Mononuclear cell (primary cell): ENCODE measurements at regions not wholly inside any gene's neighbourhood (a gene's known extent, or its start where the extent isn't known, plus 50 kb on each side); places are given as distances from the start of the nearest gene placed in this dataset.
"Not testable (repeated sequence)": the region's sequence is repeated elsewhere in the genome, so short reads cannot be mapped to it uniquely, and the experiment has no call there.

Experiments used
- H3K27me3 ChIP-seq: 2 replicates; pipeline ENCODE4 v1.6.0; 2011; ENCODE audit warnings: low read length, control low read depth; ENCODE audit not compliant: insufficient read depth
- H3K4me1 ChIP-seq: 2 replicates; pipeline ENCODE4 v1.5.1; 2011; ENCODE audit warnings: mild to moderate bottlenecking, low read length, control low read depth; ENCODE audit not compliant: insufficient read depth
- H3K4me3 ChIP-seq: 2 replicates; pipeline ENCODE4 v1.5.1; 2011; ENCODE audit warnings: mild to moderate bottlenecking, low read length, moderate library complexity
- H3K9me3 ChIP-seq: 2 replicates; pipeline ENCODE4 v1.5.1; 2011; ENCODE audit warnings: low read depth, mild to moderate bottlenecking, control low read depth, low read length

DNA sequence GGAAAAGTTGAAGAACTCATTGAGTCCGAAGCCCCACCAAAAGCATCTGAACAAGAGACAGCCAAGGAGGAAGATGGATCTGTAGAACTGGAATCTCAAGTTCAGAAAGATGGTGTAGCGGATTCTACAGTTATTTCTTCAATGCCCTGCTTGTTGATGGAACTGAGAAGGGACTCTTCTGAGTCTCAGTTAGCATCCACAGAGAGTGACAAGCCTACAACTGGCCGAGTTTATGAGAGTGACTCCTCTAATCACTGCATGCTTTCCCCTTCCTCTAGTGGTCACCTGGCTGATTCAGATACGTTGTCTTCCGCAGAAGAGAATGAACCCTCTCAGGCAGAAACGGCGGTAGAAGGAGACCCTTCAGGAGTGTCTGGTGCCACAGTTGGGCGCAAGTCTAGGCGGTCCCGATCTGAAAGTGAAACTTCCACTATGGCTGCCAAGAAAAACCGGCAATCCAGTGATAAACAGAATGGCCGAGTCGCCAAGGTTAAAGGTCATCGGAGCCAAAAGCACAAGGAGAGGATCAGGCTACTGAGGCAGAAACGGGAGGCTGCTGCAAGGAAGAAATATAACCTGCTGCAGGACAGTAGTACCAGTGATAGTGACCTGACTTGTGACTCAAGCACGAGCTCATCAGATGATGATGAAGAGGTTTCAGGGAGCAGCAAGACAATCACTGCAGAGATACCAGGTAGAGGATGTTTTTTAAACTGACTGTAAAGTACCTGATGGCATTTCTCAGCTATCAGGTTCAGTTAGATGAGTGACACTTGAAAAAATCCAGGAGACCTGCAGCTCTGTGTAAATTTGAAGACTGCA is 111.9 kb downstream of the HAUS1 start:
- H3K27me3 ChIP-seq: no peaks in the 10 kb centered on the region
- H3K9me3 ChIP-seq: no peaks in the 10 kb centered on the region
- H3K4me1 ChIP-seq: peaks cover 14% of the 10 kb centered on the region
- H3K4me3 ChIP-seq: no peak overlapping the region

DNA sequence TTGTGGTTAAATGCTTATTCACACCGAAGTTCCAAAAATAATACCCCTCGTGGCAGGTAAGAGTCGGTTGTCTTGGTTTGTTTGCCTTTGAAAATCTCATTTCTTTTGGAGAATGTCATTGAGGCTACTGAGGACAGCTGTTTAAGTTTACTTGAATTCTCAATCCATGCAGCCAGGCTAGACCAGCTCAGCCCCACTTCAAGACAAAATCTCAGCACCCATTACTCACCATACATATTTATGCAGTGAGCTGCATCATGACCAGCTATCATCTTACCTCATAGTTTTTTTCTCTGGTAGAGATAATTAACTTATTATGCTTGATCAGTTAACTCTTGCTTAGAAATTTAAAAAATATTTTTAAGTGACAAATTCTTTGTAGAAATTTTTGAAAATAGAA is 115.9 kb downstream of the HAUS1 start:
- H3K27me3 ChIP-seq: no peaks in the 10 kb centered on the region
- no peaks in the 10 kb centered on the region for H3K9me3 ChIP-seq
- H3K4me1 ChIP-seq: peaks cover 11% of the 10 kb centered on the region
- H3K4me3 ChIP-seq: no peak overlapping the region

DNA sequence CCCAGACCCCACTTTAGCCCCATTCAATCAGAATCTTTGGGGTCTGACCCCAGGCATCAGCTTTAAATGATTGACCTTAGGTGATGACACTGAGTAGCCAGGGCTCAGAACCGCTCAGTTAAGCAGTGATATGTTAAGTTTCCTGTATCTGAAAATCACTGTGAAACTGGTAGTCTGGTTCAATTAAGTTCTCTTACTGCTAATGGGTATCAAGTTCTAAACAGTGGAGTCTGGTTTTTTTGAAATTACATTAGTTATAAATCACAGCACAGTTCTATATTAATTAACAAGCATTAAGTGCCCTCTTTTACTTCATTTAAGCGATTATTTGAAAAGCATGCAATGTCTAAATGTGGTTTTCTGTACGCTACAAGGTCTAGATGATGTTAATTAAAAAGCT is 117.9 kb downstream of the HAUS1 start:
- Histone ChIP-seq H3K4me3 (no peak overlapping the region), H3K9me3 (no peaks in the 10 kb centered on the region), H3K27me3 (no peaks in the 10 kb centered on the region), H3K4me1 (peaks cover 11% of the 10 kb centered on the region)

DNA sequence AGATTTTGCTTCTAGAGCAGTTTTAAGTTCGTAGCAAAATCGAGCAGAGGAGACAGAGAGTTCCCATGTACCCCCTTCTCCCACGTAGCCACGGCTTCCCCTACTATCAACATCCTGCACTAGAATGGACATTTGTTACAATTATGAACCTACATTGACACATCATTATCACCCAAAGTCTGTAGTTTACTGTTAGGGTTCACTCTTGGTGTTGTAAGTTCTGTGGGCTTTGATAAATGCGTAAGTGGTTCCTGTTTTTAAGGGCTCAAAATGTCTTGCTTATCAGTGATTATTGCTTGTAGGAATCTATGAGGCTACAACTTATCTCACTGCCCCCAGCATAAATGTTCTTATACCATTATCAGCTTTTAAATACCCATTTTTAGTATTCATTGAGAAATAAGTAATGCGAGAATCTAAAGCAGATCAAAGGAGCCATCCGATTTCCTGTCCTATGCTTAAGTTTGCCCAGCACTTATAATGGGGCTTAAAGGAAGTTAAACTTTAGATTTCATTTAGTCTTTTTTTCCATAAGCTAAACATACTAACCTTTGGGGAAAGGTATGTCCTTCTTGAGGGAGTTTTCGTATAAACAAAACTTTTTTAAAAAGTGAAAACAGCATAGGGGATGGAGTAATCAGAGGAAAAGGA is 118.7 kb downstream of the HAUS1 start:
- H3K27me3 ChIP-seq: no peaks in the 10 kb centered on the region
- no peak overlapping the region for H3K4me3 ChIP-seq
- no peaks in the 10 kb centered on the region for H3K9me3 ChIP-seq
- H3K4me1 ChIP-seq: peaks cover 14% of the 10 kb centered on the region

DNA sequence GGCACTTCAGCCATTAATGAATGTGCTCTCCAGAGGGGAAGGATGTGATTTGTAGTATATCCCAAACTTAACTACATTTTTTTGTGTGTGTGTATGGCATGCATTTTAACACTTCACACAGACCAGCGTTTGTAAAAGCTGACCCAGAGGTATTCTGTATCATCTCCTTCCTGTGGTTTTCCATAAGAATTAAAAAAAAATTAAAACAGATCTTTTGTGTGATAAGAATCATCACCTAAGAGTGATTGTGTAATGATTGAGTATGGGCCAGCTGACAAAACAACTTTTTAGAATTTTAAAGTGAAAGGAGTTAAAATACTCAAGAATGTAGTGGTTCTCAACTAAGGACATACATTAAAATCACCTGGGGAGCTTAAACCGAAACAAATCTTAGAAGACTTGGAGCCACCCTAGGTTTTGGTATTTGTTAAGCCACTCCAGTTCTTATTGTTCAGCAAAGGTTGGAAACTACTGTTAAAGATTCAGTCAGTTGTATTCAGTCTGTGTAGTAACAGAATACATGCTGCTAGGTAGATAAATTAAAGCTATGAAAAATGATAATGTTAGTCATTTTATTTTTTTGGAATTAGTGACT is 120.1 kb downstream of the HAUS1 start:
- Histone ChIP-seq H3K4me3 (no peak overlapping the region), H3K27me3 (no peaks in the 10 kb centered on the region), H3K4me1 (peaks cover 18% of the 10 kb centered on the region), H3K9me3 (no peaks in the 10 kb centered on the region)

DNA sequence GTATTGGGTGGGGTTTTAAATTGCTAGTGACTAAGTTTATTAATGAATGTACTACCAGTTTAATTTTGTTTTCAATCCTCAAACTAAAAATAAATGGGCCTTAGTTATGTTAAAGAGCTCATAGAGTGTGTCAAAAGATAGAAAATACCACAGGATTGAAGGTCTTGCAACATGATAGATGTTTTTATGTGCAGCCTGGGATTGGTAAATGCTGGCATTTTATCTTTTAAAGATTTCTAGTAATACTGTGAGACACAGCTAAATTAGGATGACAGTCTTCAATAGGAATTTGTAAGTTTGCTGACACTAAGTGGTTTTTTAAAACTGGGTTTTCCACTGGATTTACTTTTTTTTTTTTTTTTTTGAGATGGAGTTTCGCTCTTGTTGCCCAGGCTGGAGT is 122.3 kb downstream of the HAUS1 start:
- Histone ChIP-seq H3K27me3 (no peaks in the 10 kb centered on the region), H3K4me3 (no peak overlapping the region), H3K9me3 (no peaks in the 10 kb centered on the region), H3K4me1 (peaks cover 18% of the 10 kb centered on the region)

DNA sequence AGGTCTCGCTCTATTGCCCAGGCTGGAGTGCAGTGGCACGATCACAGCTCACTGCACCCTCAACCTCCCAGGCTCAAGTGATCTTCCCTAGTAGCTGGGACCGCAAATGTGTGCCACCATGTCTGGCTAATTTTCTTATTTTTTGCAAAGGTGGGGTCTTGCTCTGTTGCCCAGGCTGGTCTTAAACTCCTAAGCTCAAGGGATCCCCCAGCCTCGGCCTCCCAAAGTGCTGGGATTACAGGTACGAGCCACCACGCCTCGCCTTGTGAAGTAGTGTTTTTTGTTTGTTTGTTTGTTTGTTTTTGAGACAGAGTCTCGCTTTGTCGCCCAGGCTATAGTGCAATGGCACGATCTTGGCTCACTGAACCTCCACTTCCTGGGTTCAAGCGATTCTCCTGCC is 125.5 kb downstream of the HAUS1 start:
- H3K9me3 ChIP-seq, H3K27me3 ChIP-seq, H3K4me1 ChIP-seq, H3K4me3 ChIP-seq: not testable (repeated sequence)

DNA sequence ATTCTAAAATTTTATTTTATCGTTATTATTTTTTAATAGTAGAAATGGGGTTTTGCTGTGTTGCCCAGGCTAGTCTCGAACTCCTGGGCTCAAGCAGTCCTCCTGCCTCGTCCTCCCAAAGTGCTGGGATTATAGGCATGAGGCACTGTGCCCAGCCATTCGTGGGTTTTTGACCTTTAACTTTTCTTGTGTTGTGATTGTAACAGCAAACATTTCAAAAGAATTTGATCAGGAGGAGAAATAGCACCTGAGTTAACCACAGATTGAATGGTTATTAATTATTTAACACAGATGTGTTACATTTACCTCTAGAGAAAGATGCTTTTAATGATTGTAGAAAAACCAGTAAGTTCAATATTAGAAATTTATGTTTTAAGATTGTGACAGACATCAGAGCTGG is 132.0 kb downstream of the HAUS1 start:
- Histone ChIP-seq H3K4me3 (no peak overlapping the region), H3K27me3 (no peaks in the 10 kb centered on the region), H3K4me1 (no peaks in the 10 kb centered on the region), H3K9me3 (no peaks in the 10 kb centered on the region)

DNA sequence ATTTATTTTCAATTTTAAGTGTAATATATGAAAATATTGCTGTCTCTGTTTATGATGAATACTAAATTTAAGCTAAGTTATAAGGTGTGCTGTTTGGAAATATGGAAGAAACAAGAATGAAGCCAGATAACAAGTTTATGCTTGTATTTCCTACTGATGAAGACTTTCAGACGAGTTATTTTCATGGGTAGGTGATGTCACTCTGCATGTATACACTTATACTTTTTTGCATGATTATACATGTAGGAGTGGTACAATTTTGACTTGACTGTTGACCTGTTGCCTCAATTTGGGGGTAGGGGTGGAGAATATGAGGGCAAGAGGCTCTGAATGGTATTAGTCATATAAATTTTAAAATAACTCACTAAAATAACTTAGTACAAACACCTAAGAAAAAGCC is 133.7 kb downstream of the HAUS1 start:
- no peaks in the 10 kb centered on the region for H3K9me3 ChIP-seq
- H3K27me3 ChIP-seq: no peaks in the 10 kb centered on the region
- no peaks in the 10 kb centered on the region for H3K4me1 ChIP-seq

DNA sequence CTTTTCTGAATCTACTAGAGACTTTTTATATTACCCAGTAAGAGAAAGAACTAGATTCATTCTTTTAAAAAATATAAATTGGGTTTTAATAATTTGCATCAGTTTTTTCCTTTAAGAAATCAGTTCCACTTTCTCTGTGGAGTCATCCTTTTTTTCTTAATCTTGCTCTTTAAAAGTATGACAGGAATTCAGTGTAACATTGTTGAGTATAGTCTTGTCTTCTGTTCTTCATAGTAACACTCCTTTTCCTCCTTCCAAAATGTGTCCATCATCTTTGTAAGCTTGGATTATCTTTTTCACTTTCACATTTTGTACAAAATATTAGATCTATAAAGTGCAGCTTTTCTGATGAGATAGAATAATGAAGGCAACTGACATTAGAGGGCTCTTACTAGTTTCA is 135.4 kb downstream of the HAUS1 start:
- H3K4me1 ChIP-seq: no peaks in the 10 kb centered on the region
- no peaks in the 10 kb centered on the region for H3K27me3 ChIP-seq
- H3K9me3 ChIP-seq: no peaks in the 10 kb centered on the region
- H3K4me3 ChIP-seq: no peak overlapping the region

More for the DNA sequence above, 133.7 kb downstream of the HAUS1 start:
- H3K4me3 ChIP-seq: no peak overlapping the region

DNA sequence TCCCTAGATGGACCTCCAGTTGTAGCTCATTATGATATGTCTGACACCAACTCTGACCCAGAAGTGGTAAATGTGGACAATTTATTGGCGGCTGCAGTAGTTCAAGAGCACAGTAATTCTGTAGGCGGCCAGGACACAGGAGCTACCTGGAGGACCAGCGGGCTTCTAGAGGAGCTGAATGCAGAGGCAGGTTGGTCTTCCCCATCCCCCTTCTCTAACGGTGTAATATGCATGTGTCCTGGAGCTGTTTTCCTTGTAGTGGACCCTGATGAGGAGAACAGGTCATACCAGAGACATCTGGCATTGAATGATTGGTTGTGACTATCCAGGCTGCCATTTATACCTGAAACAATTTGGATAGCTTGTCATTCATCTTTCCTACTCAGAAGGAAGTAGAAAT is 135.8 kb downstream of the HAUS1 start:
- Histone ChIP-seq H3K27me3 (no peaks in the 10 kb centered on the region), H3K4me1 (no peaks in the 10 kb centered on the region), H3K4me3 (no peak overlapping the region), H3K9me3 (no peaks in the 10 kb centered on the region)

DNA sequence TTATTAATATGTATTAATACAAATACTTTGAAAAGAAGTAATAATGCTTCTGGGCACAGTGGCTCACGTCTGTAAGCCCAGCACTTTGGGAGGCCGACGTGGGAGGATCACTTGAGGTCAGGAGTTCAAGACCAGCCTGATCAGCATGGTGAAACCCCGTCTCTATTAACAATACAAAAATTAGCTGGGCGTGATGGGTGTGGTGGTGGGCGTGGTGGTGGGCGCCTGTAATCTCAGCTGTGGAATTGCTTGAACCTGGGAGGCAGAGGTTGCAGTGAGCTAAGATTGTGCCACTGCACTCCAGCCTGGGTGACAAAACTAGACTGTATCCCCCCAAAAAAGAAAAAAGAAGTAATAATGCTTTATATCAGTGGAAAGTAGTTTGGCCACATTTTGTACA is 137.2 kb downstream of the HAUS1 start:
- not testable (repeated sequence) for H3K27me3 ChIP-seq, H3K4me3 ChIP-seq, H3K9me3 ChIP-seq, H3K4me1 ChIP-seq

DNA sequence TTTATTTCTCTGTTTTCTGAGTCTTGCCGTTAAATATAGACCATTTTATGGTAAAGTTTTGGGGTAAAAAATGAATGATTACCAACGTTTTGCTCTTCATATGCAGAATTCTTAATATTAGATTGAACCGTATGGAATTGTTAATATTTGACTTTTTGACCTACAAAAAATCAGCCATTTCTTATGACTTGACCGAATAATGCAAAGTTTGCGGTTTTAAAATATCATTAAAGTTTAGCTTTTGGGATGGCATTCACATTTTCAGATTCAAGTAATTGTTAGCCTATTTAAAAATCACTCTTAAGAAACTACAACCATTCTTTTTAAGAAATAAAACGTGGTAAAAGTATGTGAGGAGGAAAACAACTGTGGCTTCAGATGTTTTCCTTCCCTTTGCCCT is 138.0 kb downstream of the HAUS1 start:
- Histone ChIP-seq H3K9me3 (no peaks in the 10 kb centered on the region), H3K4me3 (no peak overlapping the region), H3K27me3 (no peaks in the 10 kb centered on the region), H3K4me1 (no peaks in the 10 kb centered on the region)

DNA sequence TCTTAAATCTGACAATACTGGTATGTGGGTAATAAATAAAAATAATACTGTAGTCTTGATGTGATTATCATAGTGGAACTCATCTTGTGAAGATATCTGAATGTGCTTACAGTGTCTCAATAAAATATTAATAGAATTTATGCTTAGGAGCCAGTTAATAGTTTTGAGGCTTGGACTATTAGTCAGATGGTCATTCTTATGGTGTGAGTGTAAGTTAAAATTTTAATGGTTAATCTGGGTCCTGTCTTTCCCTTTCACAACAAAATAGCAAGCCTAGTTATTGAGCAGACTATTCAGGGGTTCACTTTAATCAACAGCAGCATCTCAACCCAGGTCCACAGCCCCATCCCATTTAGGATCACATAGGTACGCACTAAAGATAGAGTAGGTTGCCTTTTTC is 138.9 kb downstream of the HAUS1 start:
- Histone ChIP-seq H3K9me3 (no peaks in the 10 kb centered on the region), H3K4me3 (no peak overlapping the region), H3K27me3 (no peaks in the 10 kb centered on the region), H3K4me1 (no peaks in the 10 kb centered on the region)

DNA sequence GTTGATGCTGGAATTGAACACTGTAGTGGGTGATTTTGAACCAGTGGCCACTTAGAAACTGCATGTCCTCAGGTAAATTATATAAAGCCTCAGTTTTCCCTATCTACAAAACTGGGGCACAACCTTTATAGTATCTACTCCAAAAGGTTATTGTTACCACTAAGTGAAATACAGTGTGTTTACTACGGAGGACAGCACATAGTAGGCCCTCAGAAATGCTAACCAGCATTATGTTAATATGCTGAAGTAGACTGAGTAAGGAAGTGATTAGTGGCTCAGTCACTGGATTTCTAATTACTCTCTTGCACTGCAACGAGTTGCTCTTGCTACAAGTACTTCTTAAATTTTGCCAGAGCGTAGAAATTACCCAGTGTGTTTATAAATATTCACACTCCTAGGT is 139.5 kb downstream of the HAUS1 start:
- Histone ChIP-seq H3K4me3 (no peak overlapping the region), H3K9me3 (no peaks in the 10 kb centered on the region), H3K4me1 (peaks cover 2% of the 10 kb centered on the region), H3K27me3 (no peaks in the 10 kb centered on the region)

DNA sequence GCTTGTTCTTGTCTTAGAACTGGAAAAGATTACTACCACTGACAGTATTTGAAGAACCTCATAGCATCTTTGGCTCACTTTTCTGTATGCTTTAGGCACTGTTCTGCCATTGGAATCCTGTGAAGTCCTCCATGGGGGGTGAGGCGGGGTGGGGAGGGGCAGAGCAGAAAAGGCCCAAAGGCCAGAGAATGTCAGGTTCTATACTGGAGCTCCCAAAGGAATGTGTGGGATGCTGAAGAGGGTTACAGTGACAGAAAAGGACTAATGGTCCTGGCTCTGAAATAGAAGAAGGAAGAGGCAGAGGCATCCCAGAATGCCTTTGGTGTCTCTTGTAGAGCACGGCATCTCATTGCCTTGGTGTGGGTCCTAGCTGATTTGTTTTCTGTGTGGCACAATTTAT is 141.9 kb downstream of the HAUS1 start:
- peaks cover 24% of the 10 kb centered on the region for H3K4me1 ChIP-seq
- H3K27me3 ChIP-seq: no peaks in the 10 kb centered on the region
- H3K9me3 ChIP-seq: no peaks in the 10 kb centered on the region
- H3K4me3 ChIP-seq: no peak overlapping the region
